SK-N-SH (cell line): ENCODE measurements at regions not wholly inside any gene's neighbourhood (a gene's known extent, or its start where the extent isn't known, plus 50 kb on each side); places are given as distances from the start of the nearest gene placed in this dataset.

Experiments
- CTCF ChIA-PET: fragments of 300-600, 350-600 bp; formaldehyde crosslinking; extraction: SDS; loops from one replicate; lab custom pipeline; 2021; lab: Yijun Ruan, JAX
- POLR2A ChIA-PET: fragments of 350-600 bp; sonication (Branson Sonifier 250); formaldehyde crosslinking; extraction: SDS; loops from one replicate; lab custom pipeline; 2020; ENCODE audit warnings: antibody characterized with exemption, inconsistent platforms; lab: Yijun Ruan, JAX
- DNase-seq: peaks from one replicate; pipeline ENCODE4 v3.0.0; 2012
- H2AFZ ChIP-seq: fragments of 200-600 bp; sonication (generic); 2 replicates; pipeline ENCODE4 v1.8.1; 2016; ENCODE audit warnings: antibody characterized with exemption, mild to moderate bottlenecking, low read depth
- H3F3A ChIP-seq: fragments of 200-600 bp; sonication (generic); replicated peaks from 2 replicates; pipeline ENCODE3; 2016; ENCODE audit warnings: antibody characterized with exemption, mild to moderate bottlenecking; ENCODE audit not compliant: insufficient read depth
- H3K27ac ChIP-seq, 2 experiments: fragments of 200-500 bp in 1 of 2; fragments of 200-600 bp in 1 of 2; sonication (Bioruptor generic) in 1 of 2; sonication (generic), shearing (Covaris generic) in 1 of 2; 2 replicates each; pipeline versions ENCODE4 v1.5.1 to v1.6.1; 2014 to 2016; ENCODE audit warnings: low read depth in 2 of 2, inconsistent platforms in 1 of 2, low read length in 1 of 2, mild to moderate bottlenecking in 1 of 2, mixed read lengths in 1 of 2
- H3K27me3 ChIP-seq: fragments of 200-600 bp; sonication (generic), shearing (Covaris generic); 2 replicates; pipeline ENCODE4 v1.6.1; 2016; ENCODE audit warnings: mixed run types; ENCODE audit not compliant: insufficient read depth
- H3K36me3 ChIP-seq, 2 experiments: fragments of 200-500 bp in 1 of 2; fragments of 200-600 bp in 1 of 2; sonication (Bioruptor generic) in 1 of 2; sonication (generic) in 1 of 2; replicated peaks in 1 of 2; 2 replicates each; pipeline versions ENCODE3 to v1.5.1; 2014 to 2016; ENCODE audit warnings: low read length in 1 of 2, mild to moderate bottlenecking in 1 of 2; ENCODE audit not compliant: insufficient read depth in 2 of 2, control insufficient read depth in 1 of 2
- H3K4me1 ChIP-seq, 2 experiments: fragments of 200-500 bp in 1 of 2; fragments of 200-600 bp in 1 of 2; sonication (Bioruptor generic) in 1 of 2; sonication (generic), shearing (Covaris generic) in 1 of 2; 2 replicates each; pipeline versions ENCODE4 v1.5.1 to v1.6.1; 2014 to 2016; ENCODE audit warnings: low read depth in 1 of 2, low read length in 1 of 2, mixed run types in 1 of 2; ENCODE audit not compliant: insufficient read depth in 2 of 2, control insufficient read depth in 1 of 2
- H3K4me2 ChIP-seq: fragments of 200-600 bp; sonication (generic), shearing (Covaris generic); 2 replicates; pipeline ENCODE4 v1.6.1; 2017; ENCODE audit warnings: mixed run types
- H3K4me3 ChIP-seq, 2 experiments: fragments of 200-500 bp in 1 of 2; fragments of 200-600 bp in 1 of 2; sonication (Bioruptor generic) in 1 of 2; sonication (generic), shearing (Covaris generic) in 1 of 2; 2 replicates each; pipeline versions ENCODE4 v1.5.1 to v1.8.1; 2014 to 2016; ENCODE audit warnings: low read depth in 2 of 2, inconsistent platforms in 1 of 2, low read length in 1 of 2, mild to moderate bottlenecking in 1 of 2, mixed read lengths in 1 of 2, moderate library complexity in 1 of 2
- H3K79me2 ChIP-seq: fragments of 200-600 bp; sonication (generic); 2 replicates; pipeline ENCODE4 v1.8.1; 2017; ENCODE audit warnings: mild to moderate bottlenecking; ENCODE audit not compliant: insufficient read depth
- H3K9ac ChIP-seq: fragments of 200-600 bp; sonication (generic); 2 replicates; pipeline ENCODE4 v1.6.1; 2017; ENCODE audit warnings: mixed run types
- H3K9me2 ChIP-seq: fragments of 200-600 bp; sonication (generic); 2 replicates; pipeline ENCODE4 v1.6.1; 2017; ENCODE audit warnings: mixed run types
- H3K9me3 ChIP-seq: fragments of 200-600 bp; sonication (generic); 2 replicates; pipeline ENCODE4 v1.6.1; 2017; ENCODE audit warnings: mixed run types, mild to moderate bottlenecking, moderate library complexity
- H4K20me1 ChIP-seq: fragments of 200-600 bp; sonication (generic); 2 replicates; pipeline ENCODE4 v1.6.1; 2017; ENCODE audit warnings: mild to moderate bottlenecking, mixed run types; ENCODE audit not compliant: insufficient read depth
- CHD2 ChIP-seq: fragments of 150-350 bp; IDR thresholded peaks from 2 replicates; pipeline ENCODE4 v1.6.1; 2018; ENCODE audit warnings: low read length; ENCODE audit not compliant: partially characterized antibody
- ELF1 ChIP-seq: IDR thresholded peaks from 2 replicates; pipeline ENCODE4 v1.4.0; 2012
- EZH2phosphoT487 ChIP-seq: fragments of 200-600 bp; sonication (generic); IDR thresholded peaks from 2 replicates; pipeline ENCODE4 v1.6.1; 2017; ENCODE audit warnings: low read depth, mixed run types, mild to moderate bottlenecking, antibody characterized with exemption, moderate library complexity, borderline replicate concordance
- FOSL2 ChIP-seq: IDR thresholded peaks from 2 replicates; pipeline ENCODE4 v1.4.0; 2012; ENCODE audit warnings: low read depth, mild to moderate bottlenecking, moderate library complexity, borderline replicate concordance
- IRF3 ChIP-seq: fragments of 150-350 bp; IDR thresholded peaks from 2 replicates; pipeline ENCODE4 v1.6.1; 2016; ENCODE audit warnings: mild to moderate bottlenecking, low read depth, low read length
- MAX ChIP-seq: IDR thresholded peaks from 2 replicates; pipeline ENCODE4 v1.4.0; 2012; ENCODE audit warnings: low read depth
- MXI1 ChIP-seq: IDR thresholded peaks from 2 replicates; pipeline ENCODE4 v1.6.1; 2012; ENCODE audit warnings: mild to moderate bottlenecking, low read depth, low read length, improper control_type of control experiment
- NRF1 ChIP-seq: IDR thresholded peaks from 2 replicates; pipeline ENCODE4 v1.6.1; 2012; ENCODE audit warnings: low read depth, mild to moderate bottlenecking, low read length
- RCOR1 ChIP-seq: fragments of 150-350 bp; IDR thresholded peaks from 2 replicates; pipeline ENCODE4 v1.6.1; 2017; ENCODE audit warnings: antibody characterized with exemption, low read length
- REST ChIP-seq: IDR thresholded peaks from 2 replicates; pipeline ENCODE4 v1.6.1; 2012; ENCODE audit warnings: mild to moderate bottlenecking, low read depth, low read length, moderate library complexity
- RFX5 ChIP-seq: IDR thresholded peaks from 2 replicates; pipeline ENCODE4 v1.6.1; 2012; ENCODE audit warnings: mild to moderate bottlenecking, improper control_type of control experiment, low read length
- SIN3A ChIP-seq: IDR thresholded peaks from 2 replicates; pipeline ENCODE4 v1.6.1; 2012; ENCODE audit warnings: low read depth, mild to moderate bottlenecking, low read length, moderate library complexity, borderline replicate concordance
- TEAD4 ChIP-seq: IDR thresholded peaks from 2 replicates; pipeline ENCODE4 v1.4.0; 2012; ENCODE audit warnings: mild to moderate bottlenecking, borderline replicate concordance; ENCODE audit not compliant: insufficient read depth
- USF2 ChIP-seq: fragments of 150-350 bp; IDR thresholded peaks from 2 replicates; pipeline ENCODE4 v1.6.1; 2017; ENCODE audit warnings: antibody characterized with exemption, low read length, low read depth, borderline replicate concordance
- YY1 ChIP-seq: IDR thresholded peaks from 2 replicates; pipeline ENCODE4 v1.4.0; 2012; ENCODE audit warnings: low read depth, mild to moderate bottlenecking
- WGBS: methylation state at CpG from one replicate; pipeline ENCODE4 v1.1.6; 2017; ENCODE audit warnings: low lambda C conversion rate; 5-methylcytosine and 5-hydroxymethylcytosine counted together

GRCh38 chr12:66900616-66901015 lies 221.7 kb upstream of the GRIP1 start:
- H3K9ac ChIP-seq: no peak overlapping the region
- no peaks in the 10 kb centered on the region for H3F3A ChIP-seq
- ChIA-PET POLR2A (no interaction called here), CTCF (no interaction called here)
- H3K4me1 ChIP-seq: no peaks in the 10 kb centered on the region
- no peaks in the 10 kb centered on the region for H3K9me2 ChIP-seq
- H2AFZ ChIP-seq: no peak overlapping the region
- H3K79me2 ChIP-seq: no peaks in the 10 kb centered on the region
- H3K4me3 ChIP-seq: no peak overlapping the region
- no peaks in the 10 kb centered on the region for H3K36me3 ChIP-seq
- 24% methylated on average over 2 of the region's 2 CpGs for WGBS
- no peak overlapping the region for H3K27ac ChIP-seq
- no peaks in the 10 kb centered on the region for H4K20me1 ChIP-seq
- no peaks in the 10 kb centered on the region for H3K27me3 ChIP-seq
- no peaks in the 10 kb centered on the region for H3K9me3 ChIP-seq
- H3K4me2 ChIP-seq: no peak overlapping the region
- no peak for TF ChIP-seq REST
- TF ChIP-seq FOSL2: no peak
- TF ChIP-seq YY1: no peak
- no peak for TF ChIP-seq NRF1
- no peak for TF ChIP-seq SIN3A
- no peak for TF ChIP-seq RCOR1
- no peak for TF ChIP-seq EZH2phosphoT487
- TF ChIP-seq TEAD4: no peak
- no peak for TF ChIP-seq USF2
- no peak for TF ChIP-seq MAX
- TF ChIP-seq RFX5: no peak
- DNase-seq: no peak

- Histone ChIP-seq H4K20me1 (no peaks in the 10 kb centered on the region), H3K9me2 (no peaks in the 10 kb centered on the region), H3K4me3 (no peak overlapping the region), H3K4me2 (no peak overlapping the region), H2AFZ (no peak overlapping the region), H3K27me3 (no peaks in the 10 kb centered on the region), H3K9me3 (no peaks in the 10 kb centered on the region), H3K9ac (no peak overlapping the region)
- CTCF ChIA-PET: no interaction called here
- no peak for TF ChIP-seq CHD2
- TF ChIP-seq ELF1: no peak
- TF ChIP-seq IRF3: no peak
- no peak for TF ChIP-seq FOSL2
- no peak for TF ChIP-seq MXI1
- TF ChIP-seq, all 33 proteins: peak for 0
- no peak for DNase-seq
- H3F3A ChIP-seq: no peaks in the 10 kb centered on the region
- no peaks in the 10 kb centered on the region for H3K79me2 ChIP-seq
- H3K4me1 ChIP-seq: no peaks in the 10 kb centered on the region
- POLR2A ChIA-PET: no interaction called here
- H3K27ac ChIP-seq: no peak overlapping the region
- no peaks in the 10 kb centered on the region for H3K36me3 ChIP-seq
- 14% methylated on average over 4 of the region's 4 CpGs for WGBS
These were observed 222.5 kb upstream of the GRIP1 start for GRCh38 chr12:66901138-66901932.
